Mesendoderm (in vitro differentiated cells): ENCODE measurements at regions not wholly inside any gene's neighbourhood (a gene's known extent, or its start where the extent isn't known, plus 50 kb on each side); places are given as distances from the start of the nearest gene placed in this dataset.

ENCODE experiments used
- DNase-seq: peaks from one replicate; pipeline ENCODE4 v3.0.0; 2013
- H2AK5ac ChIP-seq: 2 replicates; pipeline ENCODE4 v1.6.1; 2013; ENCODE audit warnings: low read length, inconsistent platforms
- H2BK120ac ChIP-seq: 2 replicates; pipeline ENCODE4 v1.6.1; 2013; ENCODE audit warnings: low read depth, mild to moderate bottlenecking, low read length, moderate library complexity, mixed read lengths
- H2BK15ac ChIP-seq: replicated peaks from 2 replicates; pipeline ENCODE4 v1.6.1; 2013; ENCODE audit warnings: low read depth, mild to moderate bottlenecking, moderate library complexity
- H2BK5ac ChIP-seq: 2 replicates; pipeline ENCODE4 v1.6.1; 2013; ENCODE audit warnings: low read length, inconsistent platforms
- H3K18ac ChIP-seq: 2 replicates; pipeline ENCODE4 v1.6.1; 2013; ENCODE audit warnings: mild to moderate bottlenecking, low read length, mixed read lengths
- H3K23ac ChIP-seq: one replicate; pipeline ENCODE4 v1.6.1; 2013; ENCODE audit warnings: low read length
- H3K27ac ChIP-seq: 2 replicates; pipeline ENCODE4 v1.5.1; 2013; ENCODE audit warnings: low read depth, mild to moderate bottlenecking, inconsistent platforms, low read length, moderate library complexity
- H3K27me3 ChIP-seq: 2 replicates; pipeline ENCODE4 v1.6.1; 2013; ENCODE audit warnings: low read length, control low read depth, mild to moderate bottlenecking, inconsistent platforms; ENCODE audit not compliant: insufficient read depth, poor library complexity
- H3K36me3 ChIP-seq: 2 replicates; pipeline ENCODE4 v1.6.1; 2013; ENCODE audit warnings: low read length, inconsistent platforms; ENCODE audit not compliant: control insufficient read depth, insufficient read depth
- H3K4ac ChIP-seq: one replicate; pipeline ENCODE4 v1.6.1; 2013; ENCODE audit warnings: low read depth, mild to moderate bottlenecking, low read length, moderate library complexity
- H3K4me1 ChIP-seq: 2 replicates; pipeline ENCODE4 v1.6.1; 2013; ENCODE audit warnings: low read depth, low read length, inconsistent platforms; ENCODE audit not compliant: control insufficient read depth
- H3K4me2 ChIP-seq: 2 replicates; pipeline ENCODE4 v1.6.1; 2013; ENCODE audit warnings: low read length
- H3K4me3 ChIP-seq: 2 replicates; pipeline ENCODE4 v1.5.1; 2013; ENCODE audit warnings: mild to moderate bottlenecking, low read length
- H3K56ac ChIP-seq: one replicate; pipeline ENCODE4 v1.6.1; 2013; ENCODE audit warnings: low read length
- H3K79me1 ChIP-seq: 2 replicates; pipeline ENCODE4 v1.6.1; 2013; ENCODE audit warnings: low read length, inconsistent platforms
- H3K79me2 ChIP-seq: 2 replicates; pipeline ENCODE4 v1.6.1; 2013; ENCODE audit warnings: mild to moderate bottlenecking, low read length; ENCODE audit not compliant: control insufficient read depth, insufficient read depth
- H3K9ac ChIP-seq: 2 replicates; pipeline ENCODE4 v1.6.1; 2013; ENCODE audit warnings: low read length, inconsistent platforms
- H4K5ac ChIP-seq: one replicate; pipeline ENCODE4 v1.6.1; 2013; ENCODE audit warnings: low read length
- H4K8ac ChIP-seq: one replicate; pipeline ENCODE4 v1.6.1; 2013; ENCODE audit warnings: low read depth, mild to moderate bottlenecking, control low read depth, low read length, moderate library complexity
- WGBS: extraction: QIAGEN DNeasy Blood & Tissue Kit; methylation state at CpG from one replicate; pipeline ENCODE4 v1.1.7; 2013; ENCODE audit warnings: low lambda C conversion rate, missing lambda C conversion rate; ENCODE audit not compliant: insufficient coverage; ENCODE audit errors: extremely low coverage; 5-methylcytosine and 5-hydroxymethylcytosine counted together

DNA sequence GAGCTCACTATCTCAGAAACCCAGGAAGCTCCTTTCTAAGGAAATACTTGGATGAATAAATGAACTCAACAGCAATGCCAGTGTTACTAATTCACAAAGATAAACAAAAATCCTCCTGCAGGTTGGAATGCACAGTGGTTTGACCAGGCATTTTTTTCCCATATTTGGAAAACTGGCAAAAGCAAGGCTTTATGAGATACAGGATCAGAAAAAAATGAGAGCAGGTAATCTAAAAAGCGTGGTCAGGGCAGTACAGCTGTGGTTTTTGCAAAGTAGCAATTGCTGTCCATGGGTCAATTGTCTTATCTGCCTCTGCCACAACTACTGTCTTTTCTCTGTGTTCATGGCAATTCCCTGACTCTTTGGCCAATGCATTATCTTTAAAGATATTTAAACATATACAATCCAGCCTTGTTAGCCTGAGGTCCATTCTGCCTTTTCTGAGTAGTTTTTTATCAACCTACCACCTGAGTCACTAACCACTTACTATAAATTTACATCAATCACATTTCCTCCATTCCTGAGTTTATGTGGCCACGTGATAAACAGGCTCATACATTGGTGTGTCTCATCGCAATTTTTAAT, 564.5 kb upstream of the IGFBP3 start:
- Histone ChIP-seq H3K27ac (no peak overlapping the region), H3K79me1 (no peaks in the 10 kb centered on the region), H3K4me1 (no peaks in the 10 kb centered on the region), H2BK120ac (no peak overlapping the region), H3K79me2 (no peaks in the 10 kb centered on the region), H3K4me3 (no peak overlapping the region), H3K23ac (no peak overlapping the region), H3K36me3 (no peaks in the 10 kb centered on the region), H2BK5ac (no peak overlapping the region), H3K56ac (no peak overlapping the region), H3K4me2 (no peak overlapping the region), H2AK5ac (no peak overlapping the region), H3K27me3 (no peaks in the 10 kb centered on the region), H3K18ac (no peak overlapping the region), H3K4ac (no peak overlapping the region), H4K5ac (no peak overlapping the region), H2BK15ac (no peak overlapping the region), H3K9ac (no peak overlapping the region), H4K8ac (no peak overlapping the region)
- no CpG with 5 or more reads among the region's 3 CpGs for WGBS
- no peak for DNase-seq

- no peak overlapping the region for H4K5ac ChIP-seq
- H3K4me2 ChIP-seq, result no peak overlapping the region
- H3K9ac ChIP-seq, result no peak overlapping the region
- H3K79me2 ChIP-seq, result no peaks in the 10 kb centered on the region
- no peak overlapping the region for H3K4ac ChIP-seq
- no peak overlapping the region for H2BK5ac ChIP-seq
- H3K4me1 ChIP-seq, result no peaks in the 10 kb centered on the region
- no peak overlapping the region for H2BK120ac ChIP-seq
- H3K27ac ChIP-seq, result no peak overlapping the region
- DNase-seq, result no peak
- H3K56ac ChIP-seq, result no peak overlapping the region
- no peak overlapping the region for H3K4me3 ChIP-seq
- no peak overlapping the region for H3K18ac ChIP-seq
- no peak overlapping the region for H4K8ac ChIP-seq
- no peaks in the 10 kb centered on the region for H3K79me1 ChIP-seq
- H3K27me3 ChIP-seq, result no peaks in the 10 kb centered on the region
- H2BK15ac ChIP-seq, result no peak overlapping the region
- H2AK5ac ChIP-seq, result no peak overlapping the region
- no peaks in the 10 kb centered on the region for H3K36me3 ChIP-seq
- H3K23ac ChIP-seq, result no peak overlapping the region
- WGBS, result no CpG with 5 or more reads among the region's 3 CpGs
These were observed 563.8 kb upstream of the IGFBP3 start for GRCh38 chr7:46484906-46485305.

DNA sequence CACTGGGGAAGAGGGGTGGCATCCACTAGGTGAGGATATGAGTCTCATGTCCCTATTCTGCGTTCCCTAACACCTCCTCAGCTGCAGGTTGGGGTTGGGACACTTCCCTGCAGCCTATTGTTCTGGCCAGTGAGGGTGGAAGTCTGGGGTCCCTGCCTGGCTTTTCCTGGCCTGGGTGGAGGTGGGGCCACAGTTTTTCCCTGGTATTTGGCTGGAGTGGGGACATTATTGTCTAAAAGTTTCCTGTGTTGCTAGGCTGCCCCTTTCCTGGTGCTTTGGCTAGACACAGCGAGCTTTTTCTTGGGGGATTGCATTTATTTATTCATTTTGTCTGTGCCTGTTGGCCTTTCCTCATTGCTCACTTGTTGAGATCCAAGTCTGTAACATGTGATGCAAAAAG, 559.5 kb upstream of the IGFBP3 start:
- Histone ChIP-seq H3K27me3 (no peaks in the 10 kb centered on the region), H3K79me1 (no peaks in the 10 kb centered on the region), H3K79me2 (no peaks in the 10 kb centered on the region), H4K8ac (no peak overlapping the region), H3K9ac (no peak overlapping the region), H3K4me1 (no peaks in the 10 kb centered on the region), H3K56ac (no peak overlapping the region), H4K5ac (no peak overlapping the region), H3K4me3 (no peak overlapping the region), H3K36me3 (no peaks in the 10 kb centered on the region), H3K27ac (no peak overlapping the region), H2BK5ac (no peak overlapping the region), H2BK15ac (no peak overlapping the region), H3K18ac (no peak overlapping the region), H3K23ac (no peak overlapping the region), H3K4ac (no peak overlapping the region), H2BK120ac (no peak overlapping the region), H2AK5ac (no peak overlapping the region), H3K4me2 (no peak overlapping the region)
- no peak for DNase-seq
- WGBS, result no CpG with 5 or more reads among the region's 2 CpGs

- H3K18ac ChIP-seq, result no peak overlapping the region
- H3K36me3 ChIP-seq, result no peaks in the 10 kb centered on the region
- no peak overlapping the region for H2AK5ac ChIP-seq
- no peak overlapping the region for H4K5ac ChIP-seq
- H3K4ac ChIP-seq, result no peak overlapping the region
- no peak overlapping the region for H4K8ac ChIP-seq
- no peak overlapping the region for H2BK15ac ChIP-seq
- no peak overlapping the region for H3K9ac ChIP-seq
- no peak for DNase-seq
- no peak overlapping the region for H3K27ac ChIP-seq
- H3K27me3 ChIP-seq, result no peaks in the 10 kb centered on the region
- H3K4me1 ChIP-seq, result no peaks in the 10 kb centered on the region
- no peak overlapping the region for H2BK120ac ChIP-seq
- no peak overlapping the region for H2BK5ac ChIP-seq
- no peak overlapping the region for H3K56ac ChIP-seq
- no peak overlapping the region for H3K4me3 ChIP-seq
- no peaks in the 10 kb centered on the region for H3K79me1 ChIP-seq
- no peaks in the 10 kb centered on the region for H3K79me2 ChIP-seq
- no peak overlapping the region for H3K4me2 ChIP-seq
- no peak overlapping the region for H3K23ac ChIP-seq
- WGBS, result no CpG with 5 or more reads among the region's 4 CpGs
These were observed 558.6 kb upstream of the IGFBP3 start for GRCh38 chr7:46479680-46480079.

GRCh38 chr7:46478046-46478445, 557.0 kb upstream of the IGFBP3 start:
- Histone ChIP-seq H3K9ac (no peak overlapping the region), H3K56ac (no peak overlapping the region)

GRCh38 chr7:46468753-46469356, 547.8 kb upstream of the IGFBP3 start:
- Histone ChIP-seq H3K9ac (no peak overlapping the region), H3K4me2 (no peak overlapping the region), H3K4ac (no peak overlapping the region), H3K23ac (no peak overlapping the region), H3K36me3 (no peaks in the 10 kb centered on the region), H4K5ac (no peak overlapping the region), H3K56ac (no peak overlapping the region), H3K79me2 (no peaks in the 10 kb centered on the region), H3K18ac (no peak overlapping the region), H2BK5ac (no peak overlapping the region), H3K27me3 (no peaks in the 10 kb centered on the region), H2BK120ac (no peak overlapping the region), H3K79me1 (no peaks in the 10 kb centered on the region), H3K4me1 (no peaks in the 10 kb centered on the region), H3K27ac (no peak overlapping the region), H2AK5ac (no peak overlapping the region), H3K4me3 (no peak overlapping the region), H4K8ac (no peak overlapping the region), H2BK15ac (no peak overlapping the region)
- peak; percentile 18 for DNase-seq
- WGBS, result no CpG with 5 or more reads among the region's 6 CpGs

More at GRCh38 chr7:46478046-46478445, 557.0 kb upstream of the IGFBP3 start:
- Histone ChIP-seq H4K8ac (no peak overlapping the region), H3K27ac (no peak overlapping the region), H2BK120ac (no peak overlapping the region), H2AK5ac (no peak overlapping the region), H3K79me1 (no peaks in the 10 kb centered on the region), H3K4me3 (no peak overlapping the region), H3K23ac (no peak overlapping the region), H4K5ac (no peak overlapping the region), H2BK15ac (no peak overlapping the region), H3K4ac (no peak overlapping the region), H3K4me1 (no peaks in the 10 kb centered on the region), H3K27me3 (no peaks in the 10 kb centered on the region), H3K79me2 (no peaks in the 10 kb centered on the region), H3K4me2 (no peak overlapping the region), H3K36me3 (no peaks in the 10 kb centered on the region), H3K18ac (no peak overlapping the region), H2BK5ac (no peak overlapping the region)
- DNase-seq, result no peak
- no CpG with 5 or more reads among the region's 1 CpG for WGBS
